ENCODE measurements at regions not wholly inside any gene's neighbourhood (a gene's known extent, or its start where the extent isn't known, plus 50 kb on each side); places are given as distances from the start of the nearest gene placed in this dataset.

- TF ChIP-seq IKZF1 (conservative IDR thresholded peaks at IDR 0.05), result 0 out of 2 replicates have a peak, but pooled peaks have one; percentile 24
- no peak for TF ChIP-seq CUX1 (IDR thresholded peaks at IDR 0.05; ENCODE audit: insufficient replicate concordance, low read depth, low read length)
- in situ Hi-C loops (cut with MboI) (no loop called here), intact Hi-C loops (cut with micrococcal nuclease; ENCODE audit: unreplicated experiment) (no loop called here)
- SMC1A ChIA-PET (ENCODE audit: uncharacterized antibody, unreplicated experiment), result interaction anchor here (0.8 to 1.2 kb wide), 2 partner anchors 13 to 120 kb away, joined by 3 read pairs; no protein-coding TSS in a partner anchor
- no peak overlapping the region for H2AFZ ChIP-seq (ENCODE audit: control insufficient read depth, low read depth, low read length)
- RAD21 ChIA-PET (ENCODE audit: unreplicated experiment), result no interaction called here
- no peaks in the 10 kb centered on the region; the same call in 2 of the 3 replicates for H3K9me3 ChIP-seq (replicated peaks; ENCODE audit: control insufficient read depth, insufficient read depth, low read length)
- DNase-seq (ENCODE audit: low read depth, low spot score) (no peak), ATAC-seq (peak; percentile 23; the same call in 1 of the 3 replicates), FAIRE-seq (no peak)
- peaks cover 29% of the 10 kb centered on the region for H3K4me1 ChIP-seq (ENCODE audit: control insufficient read depth, insufficient read depth, low read length)
- no peak overlapping the region for H3K9ac ChIP-seq (ENCODE audit: control insufficient read depth, insufficient read depth, low read length)
- H3K27me3 ChIP-seq (replicated peaks in 1 of 2; ENCODE audit: control insufficient read depth in 2 of 2, insufficient read depth in 2 of 2, low read length in 1 of 2), result no peaks in the 10 kb centered on the region
- WGBS (ENCODE audit: insufficient coverage, insufficient replicate concordance, low lambda C conversion rate, missing lambda C conversion rate), result 53% methylated on average over 5 of the region's 5 CpGs
- no peaks in the 10 kb centered on the region for H4K20me1 ChIP-seq (ENCODE audit: control insufficient read depth, insufficient read depth)
- BruUV-seq (replicated peaks), result no TSS peak
- CTCF ChIA-PET, result interaction anchor here (1.1 to 1.5 kb wide), 2 partner anchors 12 to 24 kb away, joined by 3 to 4 read pairs; no protein-coding TSS in a partner anchor
- no peaks in the 10 kb centered on the region; a peak in 1 of 4 replicates for H3K36me3 ChIP-seq (ENCODE audit: control insufficient read depth in 2 of 2, insufficient read depth in 2 of 2, low read length in 1 of 2)
- POLR2A ChIA-PET, result no interaction called here
- no peaks in the 10 kb centered on the region for H3K79me2 ChIP-seq (ENCODE audit: control insufficient read depth, insufficient read depth, low read length)
- no peak overlapping the region for H3K27ac ChIP-seq (ENCODE audit: control insufficient read depth, insufficient read depth)
- H3K4me2 ChIP-seq (ENCODE audit: control insufficient read depth, insufficient read depth), result no peak overlapping the region
- H3K4me3 ChIP-seq, result no peak overlapping the region
Measured at GRCh38 chr1:173300061-173301044, 93.2 kb upstream of the TNFSF4 start.

All from GM12878 (cell line).